NCI-H345 treated with DMSO at 0.1 percent for 48 hours (cell line): ENCODE measurements at regions not wholly inside any gene's neighbourhood (a gene's known extent, or its start where the extent isn't known, plus 50 kb on each side); places are given as distances from the start of the nearest gene placed in this dataset.
"Not testable (repeated sequence)": the region's sequence is repeated elsewhere in the genome, so short reads cannot be mapped to it uniquely, and the experiment has no call there.

Experiments used
- DNase-seq: peaks from one replicate; lab custom pipeline; 2025; ENCODE audit not compliant: unreplicated experiment; lab: John Stamatoyannopoulos, UW

- no peak for DNase-seq
Measured at GRCh38 chr4:189835505-189835904, 105.2 kb upstream of the FRG1 start.

GRCh38 chr4:189837471-189837870, 103.2 kb upstream of the FRG1 start:
- DNase-seq: no peak

- no peak for DNase-seq
Measured at GRCh38 chr4:189838821-189839497, 101.7 kb upstream of the FRG1 start.

GRCh38 chr4:189840356-189840755, 100.3 kb upstream of the FRG1 start:
- no peak for DNase-seq

- no peak for DNase-seq
Measured at GRCh38 chr4:189843413-189844009, 97.2 kb upstream of the FRG1 start.

- DNase-seq: no peak
Measured at GRCh38 chr4:189845145-189845846, 95.4 kb upstream of the FRG1 start.

- not testable (repeated sequence) for DNase-seq
Measured at GRCh38 chr4:189846094-189846493, 94.6 kb upstream of the FRG1 start.

GRCh38 chr4:189846608-189847007, 94.1 kb upstream of the FRG1 start:
- DNase-seq: not testable (repeated sequence)

- not testable (repeated sequence) for DNase-seq
Measured at GRCh38 chr4:189848672-189849071, 92.0 kb upstream of the FRG1 start.

- DNase-seq: no peak
Measured at GRCh38 chr4:189850239-189850856, 90.3 kb upstream of the FRG1 start.

- no peak for DNase-seq
Measured at GRCh38 chr4:189858435-189858834, 82.2 kb upstream of the FRG1 start.

GRCh38 chr4:189861101-189861500, 79.6 kb upstream of the FRG1 start:
- no peak for DNase-seq

GRCh38 chr4:189869236-189869635, 71.4 kb upstream of the FRG1 start:
- no peak for DNase-seq

- no peak for DNase-seq
Measured at GRCh38 chr4:189870511-189871234, 70.0 kb upstream of the FRG1 start.

GRCh38 chr4:189874591-189874990, 66.1 kb upstream of the FRG1 start:
- DNase-seq: no peak

- DNase-seq: not testable (repeated sequence)
Measured at GRCh38 chr4:189881190-189881589, 59.5 kb upstream of the FRG1 start.

GRCh38 chr4:189888407-189888806, 52.3 kb upstream of the FRG1 start:
- DNase-seq: not testable (repeated sequence)
